Progenitor cell of endocrine pancreas (in vitro differentiated cells): ENCODE measurements at regions not wholly inside any gene's neighbourhood (a gene's known extent, or its start where the extent isn't known, plus 50 kb on each side); places are given as distances from the start of the nearest gene placed in this dataset.

Experiments
- DNase-seq: peaks from one replicate; pipeline ENCODE4 v3.0.0; 2021; ENCODE audit warnings: low spot score; ENCODE audit not compliant: unreplicated experiment
- H3K27ac Mint-ChIP-seq: 2 replicates; pipeline ENCODE4 v1.8.0; 2021; ENCODE audit warnings: mild to moderate bottlenecking, moderate library complexity, mixed read lengths
- H3K27me3 Mint-ChIP-seq: 2 replicates; pipeline ENCODE4 v1.8.0; 2021; ENCODE audit warnings: mixed read lengths
- H3K36me3 Mint-ChIP-seq: 2 replicates; pipeline ENCODE4 v1.8.0; 2022; ENCODE audit warnings: mixed read lengths; ENCODE audit not compliant: insufficient read depth
- H3K4me1 Mint-ChIP-seq: 2 replicates; pipeline ENCODE4 v1.8.0; 2021; ENCODE audit warnings: low read depth, mixed read lengths
- H3K4me3 Mint-ChIP-seq: 2 replicates; pipeline ENCODE4 v1.8.0; 2021; ENCODE audit warnings: low read depth, mild to moderate bottlenecking, moderate library complexity, mixed read lengths
- H3K9me3 Mint-ChIP-seq: 2 replicates; pipeline ENCODE4 v1.8.0; 2021; ENCODE audit warnings: low read depth, mixed read lengths
- TF ChIP-seq, protein P1 (sequence below): fragments of 200-600 bp; sonication (generic); IDR thresholded peaks from one replicate; pipeline ENCODE4 v1.5.0; 2021; ENCODE audit warnings: antibody characterized with exemption, mild to moderate bottlenecking; ENCODE audit not compliant: unreplicated experiment

DNA sequence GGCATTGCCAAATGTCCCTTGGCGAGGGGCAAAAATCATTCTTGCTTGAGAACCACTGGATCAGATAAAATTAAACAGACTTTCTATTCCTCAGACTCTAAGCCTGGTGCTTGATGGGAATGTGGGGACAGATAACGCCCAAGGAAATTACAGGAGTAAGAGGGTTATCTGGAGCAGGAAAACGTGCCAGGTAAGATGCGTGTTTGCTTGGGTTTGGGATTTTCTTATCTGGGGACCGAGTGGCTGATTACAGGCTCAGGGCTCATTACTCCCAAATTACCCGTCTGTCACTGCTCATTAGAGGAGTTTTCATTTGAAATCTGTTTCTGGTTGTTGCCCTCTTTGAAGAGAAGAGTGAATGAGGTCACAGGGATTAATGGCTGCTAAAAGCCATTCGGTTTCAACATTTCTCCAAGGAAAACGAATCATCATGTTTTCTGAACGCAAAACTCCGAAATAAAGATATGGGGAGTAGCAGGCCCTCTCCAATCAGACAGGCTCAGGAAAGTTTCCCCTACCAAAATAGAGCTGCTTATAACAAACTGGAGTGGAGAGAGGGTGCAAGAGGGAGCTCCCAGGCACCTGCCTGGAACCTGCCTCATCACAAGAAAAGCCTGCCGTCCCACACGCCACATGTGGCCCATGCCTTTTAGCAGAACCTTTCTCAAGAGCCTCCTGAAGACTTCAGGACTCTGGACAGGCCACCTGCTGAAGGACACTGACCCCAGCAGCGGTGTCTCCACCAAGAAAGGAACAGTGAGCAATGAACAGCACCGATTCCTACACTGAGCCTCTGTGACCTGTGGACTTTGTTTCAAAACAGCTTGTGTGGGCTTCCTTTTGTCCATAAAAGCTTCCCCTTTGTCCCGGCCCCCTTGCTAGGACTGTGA, 136.4 kb downstream of the ICE1 start:
- Mint-ChIP-seq H3K4me1 (peaks cover 12% of the 10 kb centered on the region), H3K9me3 (peaks cover 9% of the 10 kb centered on the region), H3K4me3 (no peak overlapping the region), H3K27me3 (peaks cover 6% of the 10 kb centered on the region), H3K36me3 (no peaks in the 10 kb centered on the region), H3K27ac (no peak overlapping the region)
- DNase-seq: no peak
- TF ChIP-seq, protein P1, sequence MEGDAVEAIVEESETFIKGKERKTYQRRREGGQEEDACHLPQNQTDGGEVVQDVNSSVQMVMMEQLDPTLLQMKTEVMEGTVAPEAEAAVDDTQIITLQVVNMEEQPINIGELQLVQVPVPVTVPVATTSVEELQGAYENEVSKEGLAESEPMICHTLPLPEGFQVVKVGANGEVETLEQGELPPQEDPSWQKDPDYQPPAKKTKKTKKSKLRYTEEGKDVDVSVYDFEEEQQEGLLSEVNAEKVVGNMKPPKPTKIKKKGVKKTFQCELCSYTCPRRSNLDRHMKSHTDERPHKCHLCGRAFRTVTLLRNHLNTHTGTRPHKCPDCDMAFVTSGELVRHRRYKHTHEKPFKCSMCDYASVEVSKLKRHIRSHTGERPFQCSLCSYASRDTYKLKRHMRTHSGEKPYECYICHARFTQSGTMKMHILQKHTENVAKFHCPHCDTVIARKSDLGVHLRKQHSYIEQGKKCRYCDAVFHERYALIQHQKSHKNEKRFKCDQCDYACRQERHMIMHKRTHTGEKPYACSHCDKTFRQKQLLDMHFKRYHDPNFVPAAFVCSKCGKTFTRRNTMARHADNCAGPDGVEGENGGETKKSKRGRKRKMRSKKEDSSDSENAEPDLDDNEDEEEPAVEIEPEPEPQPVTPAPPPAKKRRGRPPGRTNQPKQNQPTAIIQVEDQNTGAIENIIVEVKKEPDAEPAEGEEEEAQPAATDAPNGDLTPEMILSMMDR: no peak

- H3K27me3 Mint-ChIP-seq: peaks cover 6% of the 10 kb centered on the region
- peaks cover 12% of the 10 kb centered on the region for H3K4me1 Mint-ChIP-seq
- no peak overlapping the region for H3K27ac Mint-ChIP-seq
- no peak overlapping the region for H3K4me3 Mint-ChIP-seq
- no peak for DNase-seq
- TF ChIP-seq, protein P1: no peak
- H3K36me3 Mint-ChIP-seq: no peaks in the 10 kb centered on the region
- H3K9me3 Mint-ChIP-seq: peaks cover 9% of the 10 kb centered on the region
These were observed 135.6 kb downstream of the ICE1 start for GRCh38 chr5:5558102-5558501.

DNA sequence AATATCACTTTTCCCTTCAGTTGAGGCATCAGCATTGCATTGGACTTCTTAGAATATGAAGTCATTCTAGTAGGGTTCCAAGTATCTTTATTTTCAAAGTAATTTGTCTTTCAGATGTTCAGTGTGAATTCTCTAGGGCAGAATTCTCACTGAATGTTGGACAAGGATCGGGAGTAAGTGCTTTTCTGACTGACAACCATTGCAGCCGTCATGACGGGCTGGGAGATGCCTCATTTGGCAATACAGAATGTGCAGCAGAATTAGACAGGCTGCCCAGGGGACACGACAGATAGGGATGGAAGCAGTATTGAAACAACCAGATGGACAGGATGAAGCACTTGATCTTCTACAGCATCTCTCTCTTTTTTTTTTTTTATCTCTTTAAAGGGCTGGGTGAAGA, 129.0 kb downstream of the ICE1 start:
- DNase-seq: no peak
- Mint-ChIP-seq H3K27me3 (no peaks in the 10 kb centered on the region), H3K4me1 (no peaks in the 10 kb centered on the region), H3K36me3 (no peaks in the 10 kb centered on the region), H3K27ac (no peak overlapping the region), H3K4me3 (no peak overlapping the region), H3K9me3 (peaks cover 9% of the 10 kb centered on the region)
- TF ChIP-seq, protein P1: no peak

DNA sequence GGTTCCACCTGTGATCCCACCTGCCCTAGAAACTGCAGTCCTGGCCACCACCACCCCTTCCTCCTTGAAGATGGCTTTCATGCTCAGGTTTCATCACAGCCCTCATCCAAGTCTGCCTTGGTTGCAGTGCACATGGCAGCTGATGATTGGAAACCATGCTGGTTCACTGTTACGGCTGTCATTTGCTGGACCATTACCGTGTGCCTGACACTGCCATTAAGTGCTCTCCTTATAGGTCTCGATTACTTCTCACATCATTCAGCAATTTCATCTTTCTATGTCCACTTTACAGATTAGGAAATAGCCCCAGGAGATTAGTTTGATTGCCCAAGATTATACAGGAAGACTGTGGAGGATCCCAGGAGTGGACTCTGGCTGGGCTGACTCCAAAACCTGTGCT, 123.9 kb downstream of the ICE1 start:
- no peak overlapping the region for H3K4me3 Mint-ChIP-seq
- H3K36me3 Mint-ChIP-seq: no peaks in the 10 kb centered on the region
- peaks cover 3% of the 10 kb centered on the region for H3K4me1 Mint-ChIP-seq
- TF ChIP-seq, protein P1: no peak
- H3K27me3 Mint-ChIP-seq: peaks cover 3% of the 10 kb centered on the region
- no peak for DNase-seq
- no peak overlapping the region for H3K27ac Mint-ChIP-seq
- no peaks in the 10 kb centered on the region for H3K9me3 Mint-ChIP-seq

DNA sequence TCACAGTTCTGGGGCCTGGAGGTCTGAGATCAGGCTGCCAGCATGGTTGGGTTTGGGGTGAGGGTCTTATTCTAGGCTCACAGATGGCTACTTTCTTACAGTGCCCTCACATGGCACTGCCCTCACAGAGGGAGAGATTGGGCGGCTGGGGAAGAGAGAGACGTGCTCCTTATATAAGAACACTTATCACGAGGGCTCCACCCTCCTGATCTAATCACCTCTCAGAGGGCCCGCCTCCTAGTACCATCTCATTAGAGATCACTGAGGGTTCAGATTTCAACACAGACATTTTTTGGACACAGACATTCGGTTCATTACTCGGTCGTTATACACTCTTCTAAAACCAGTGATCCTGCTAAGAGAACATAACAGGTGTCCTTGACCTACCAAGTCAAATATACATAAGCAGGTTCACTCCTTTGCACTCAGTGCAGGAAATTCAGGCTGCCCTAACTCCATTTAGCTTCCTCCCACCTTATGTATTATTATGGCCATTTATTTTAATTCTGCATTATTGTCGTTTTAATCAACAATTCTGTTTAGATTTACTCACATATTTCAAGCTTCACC, 121.7 kb downstream of the ICE1 start:
- Mint-ChIP-seq H3K27me3 (peaks cover 3% of the 10 kb centered on the region), H3K4me3 (no peak overlapping the region), H3K4me1 (peaks cover 3% of the 10 kb centered on the region), H3K36me3 (no peaks in the 10 kb centered on the region), H3K9me3 (peaks cover 3% of the 10 kb centered on the region), H3K27ac (no peak overlapping the region)
- no peak for DNase-seq
- TF ChIP-seq, protein P1: no peak
